HepG2 (cell line): ENCODE measurements at regions not wholly inside any gene's neighbourhood (a gene's known extent, or its start where the extent isn't known, plus 50 kb on each side); places are given as distances from the start of the nearest gene placed in this dataset.

ENCODE experiments used
- AKNA ChIP-seq: sonication (generic); formaldehyde crosslinking; IDR thresholded peaks from 2 replicates; pipeline ENCODE4 v1.4.0; 2020; ENCODE audit warnings: missing genetic modification reagents, borderline replicate concordance
- ELF1 ChIP-seq: sonication (generic); formaldehyde crosslinking; IDR thresholded peaks from 2 replicates; pipeline ENCODE4 v1.4.0; 2020; ENCODE audit warnings: missing genetic modification reagents
- FOXP1 ChIP-seq, 2 experiments: fragments of 450-650 bp in 1 of 2; IDR thresholded peaks; 2 replicates each; pipeline ENCODE4 v1.6.1; 2017 to 2018; ENCODE audit warnings: antibody characterized with exemption in 1 of 2
- IRF2 ChIP-seq: IDR thresholded peaks from 2 replicates; pipeline ENCODE4 v1.6.1; 2018; ENCODE audit warnings: missing genetic modification reagents, missing compliant biosample characterization
- POLR2A ChIP-seq, 2 experiments: IDR thresholded peaks; 2 replicates each; pipeline ENCODE4 v1.6.1; 2011; ENCODE audit warnings: low read depth in 2 of 2, low read length in 2 of 2, mild to moderate bottlenecking in 1 of 2, moderate library complexity in 1 of 2; ENCODE audit not compliant: insufficient read depth in 1 of 2
- TRIM24 ChIP-seq: sonication (generic); formaldehyde crosslinking; IDR thresholded peaks from 2 replicates; pipeline ENCODE4 v1.8.0; 2022; ENCODE audit warnings: mild to moderate bottlenecking, missing genetic modification reagents
- ZNF407 ChIP-seq: sonication (generic); formaldehyde crosslinking; IDR thresholded peaks from one replicate; pipeline ENCODE4 v1.5.1; 2020; ENCODE audit warnings: mild to moderate bottlenecking, missing genetic modification reagents; ENCODE audit errors: not compliant biosample characterization
- ZNF687 ChIP-seq: sonication (generic); formaldehyde crosslinking; IDR thresholded peaks from 2 replicates; pipeline ENCODE4 v1.5.1; 2020; ENCODE audit warnings: mild to moderate bottlenecking, missing genetic modification reagents, moderate library complexity
- ZNF770 ChIP-seq: sonication (generic); formaldehyde crosslinking; IDR thresholded peaks from 2 replicates; pipeline ENCODE4 v1.5.0; 2020; ENCODE audit warnings: mild to moderate bottlenecking, missing genetic modification reagents

GRCh38 chr10:47183704-47184041 is 116.3 kb upstream of the GDF10 start:
- no peak for TF ChIP-seq AKNA
- no peak for TF ChIP-seq TRIM24
- TF ChIP-seq ZNF770 (CRISPR knock-in tag): no peak
- TF ChIP-seq ZNF407: no peak
- TF ChIP-seq ELF1 (CRISPR knock-in tag): no peak
- no peak for TF ChIP-seq ZNF687 (CRISPR knock-in tag)
- no peak for TF ChIP-seq IRF2 (CRISPR knock-in tag)
- no peak for TF ChIP-seq FOXP1 (IDR thresholded peaks at IDR 0.05)
- TF ChIP-seq FOXP1 (CRISPR knock-in tag; IDR thresholded peaks at IDR 0.05): no peak
- no peak for TF ChIP-seq POLR2A (IDR thresholded peaks at IDR 0.05; ENCODE audit: insufficient read depth in 1 of 2, low read depth in 2 of 2, low read length in 2 of 2)
